Suprapubic skin (tissue), 3 donors: ENCODE measurements at regions not wholly inside any gene's neighbourhood (a gene's known extent, or its start where the extent isn't known, plus 50 kb on each side); places are given as distances from the start of the nearest gene placed in this dataset.

ENCODE experiments used
- POLR2A ChIP-seq, 2 donors: fragments of 450-650 bp; IDR thresholded peaks; one replicate each; pipeline ENCODE4 v1.6.1; 2017; ENCODE audit warnings: antibody characterized with exemption in 2 of 2, mild to moderate bottlenecking in 2 of 2, moderate library complexity in 2 of 2
- TF ChIP-seq, protein P1 (sequence below), 2 donors: fragments of 200-600 bp in 1 of 2; fragments of 450-650 bp in 1 of 2; sonication (generic) in 1 of 2; IDR thresholded peaks; one replicate each; pipeline ENCODE4 v1.5.1; 2016 to 2019; ENCODE audit warnings: antibody characterized with exemption in 2 of 2, mild to moderate bottlenecking in 1 of 2, moderate library complexity in 1 of 2

DNA sequence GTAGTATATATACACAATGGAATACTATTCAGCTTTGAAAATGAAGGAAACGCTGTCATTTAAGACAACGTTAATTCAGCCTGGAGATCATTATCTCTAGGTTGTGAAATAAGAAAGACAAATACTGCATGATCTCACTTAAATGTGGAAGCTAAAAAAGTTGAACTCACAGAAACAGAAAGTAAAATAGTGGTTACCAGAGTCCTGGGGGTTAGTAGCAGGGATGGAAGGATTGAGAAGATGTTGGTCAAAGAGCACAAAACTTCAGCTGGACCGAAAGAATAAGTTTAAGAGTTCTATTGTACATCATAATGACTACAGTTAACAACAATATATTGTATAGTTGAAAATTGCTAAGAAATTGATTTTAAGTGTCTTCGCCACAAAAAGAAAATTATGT, 670.3 kb downstream of the NR4A2 start:
- TF ChIP-seq, protein P1, sequence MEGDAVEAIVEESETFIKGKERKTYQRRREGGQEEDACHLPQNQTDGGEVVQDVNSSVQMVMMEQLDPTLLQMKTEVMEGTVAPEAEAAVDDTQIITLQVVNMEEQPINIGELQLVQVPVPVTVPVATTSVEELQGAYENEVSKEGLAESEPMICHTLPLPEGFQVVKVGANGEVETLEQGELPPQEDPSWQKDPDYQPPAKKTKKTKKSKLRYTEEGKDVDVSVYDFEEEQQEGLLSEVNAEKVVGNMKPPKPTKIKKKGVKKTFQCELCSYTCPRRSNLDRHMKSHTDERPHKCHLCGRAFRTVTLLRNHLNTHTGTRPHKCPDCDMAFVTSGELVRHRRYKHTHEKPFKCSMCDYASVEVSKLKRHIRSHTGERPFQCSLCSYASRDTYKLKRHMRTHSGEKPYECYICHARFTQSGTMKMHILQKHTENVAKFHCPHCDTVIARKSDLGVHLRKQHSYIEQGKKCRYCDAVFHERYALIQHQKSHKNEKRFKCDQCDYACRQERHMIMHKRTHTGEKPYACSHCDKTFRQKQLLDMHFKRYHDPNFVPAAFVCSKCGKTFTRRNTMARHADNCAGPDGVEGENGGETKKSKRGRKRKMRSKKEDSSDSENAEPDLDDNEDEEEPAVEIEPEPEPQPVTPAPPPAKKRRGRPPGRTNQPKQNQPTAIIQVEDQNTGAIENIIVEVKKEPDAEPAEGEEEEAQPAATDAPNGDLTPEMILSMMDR (IDR thresholded peaks at IDR 0.05), result no peak
- no peak for TF ChIP-seq POLR2A (IDR thresholded peaks at IDR 0.05)
